ENCODE measurements at regions not wholly inside any gene's neighbourhood (a gene's known extent, or its start where the extent isn't known, plus 50 kb on each side); places are given as distances from the start of the nearest gene placed in this dataset.

GRCh38 chr1:191993549-191993948 lies 164.7 kb upstream of the RGS18 start:
- TF ChIP-seq, protein P1, sequence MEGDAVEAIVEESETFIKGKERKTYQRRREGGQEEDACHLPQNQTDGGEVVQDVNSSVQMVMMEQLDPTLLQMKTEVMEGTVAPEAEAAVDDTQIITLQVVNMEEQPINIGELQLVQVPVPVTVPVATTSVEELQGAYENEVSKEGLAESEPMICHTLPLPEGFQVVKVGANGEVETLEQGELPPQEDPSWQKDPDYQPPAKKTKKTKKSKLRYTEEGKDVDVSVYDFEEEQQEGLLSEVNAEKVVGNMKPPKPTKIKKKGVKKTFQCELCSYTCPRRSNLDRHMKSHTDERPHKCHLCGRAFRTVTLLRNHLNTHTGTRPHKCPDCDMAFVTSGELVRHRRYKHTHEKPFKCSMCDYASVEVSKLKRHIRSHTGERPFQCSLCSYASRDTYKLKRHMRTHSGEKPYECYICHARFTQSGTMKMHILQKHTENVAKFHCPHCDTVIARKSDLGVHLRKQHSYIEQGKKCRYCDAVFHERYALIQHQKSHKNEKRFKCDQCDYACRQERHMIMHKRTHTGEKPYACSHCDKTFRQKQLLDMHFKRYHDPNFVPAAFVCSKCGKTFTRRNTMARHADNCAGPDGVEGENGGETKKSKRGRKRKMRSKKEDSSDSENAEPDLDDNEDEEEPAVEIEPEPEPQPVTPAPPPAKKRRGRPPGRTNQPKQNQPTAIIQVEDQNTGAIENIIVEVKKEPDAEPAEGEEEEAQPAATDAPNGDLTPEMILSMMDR (IDR thresholded peaks at IDR 0.05): no peak
- TF ChIP-seq NFE2L1 (CRISPR knock-in tag; IDR thresholded peaks at IDR 0.05) (no peak), TEAD4 (CRISPR knock-in tag; IDR thresholded peaks at IDR 0.05) (no peak), JAZF1 (CRISPR knock-in tag; IDR thresholded peaks at IDR 0.05) (no peak), ZNF121 (CRISPR knock-in tag; IDR thresholded peaks at IDR 0.05) (no peak), FOXP4 (CRISPR knock-in tag; IDR thresholded peaks at IDR 0.05) (no peak), MAX (CRISPR knock-in tag; IDR thresholded peaks at IDR 0.05) (no peak), GRHL2 (CRISPR knock-in tag; IDR thresholded peaks at IDR 0.05; ENCODE audit: insufficient replicate concordance, severe bottlenecking) (no peak), ZNF512 (CRISPR knock-in tag; IDR thresholded peaks at IDR 0.05; ENCODE audit: borderline replicate concordance) (no peak)
- TF ChIP-seq, protein P2, sequence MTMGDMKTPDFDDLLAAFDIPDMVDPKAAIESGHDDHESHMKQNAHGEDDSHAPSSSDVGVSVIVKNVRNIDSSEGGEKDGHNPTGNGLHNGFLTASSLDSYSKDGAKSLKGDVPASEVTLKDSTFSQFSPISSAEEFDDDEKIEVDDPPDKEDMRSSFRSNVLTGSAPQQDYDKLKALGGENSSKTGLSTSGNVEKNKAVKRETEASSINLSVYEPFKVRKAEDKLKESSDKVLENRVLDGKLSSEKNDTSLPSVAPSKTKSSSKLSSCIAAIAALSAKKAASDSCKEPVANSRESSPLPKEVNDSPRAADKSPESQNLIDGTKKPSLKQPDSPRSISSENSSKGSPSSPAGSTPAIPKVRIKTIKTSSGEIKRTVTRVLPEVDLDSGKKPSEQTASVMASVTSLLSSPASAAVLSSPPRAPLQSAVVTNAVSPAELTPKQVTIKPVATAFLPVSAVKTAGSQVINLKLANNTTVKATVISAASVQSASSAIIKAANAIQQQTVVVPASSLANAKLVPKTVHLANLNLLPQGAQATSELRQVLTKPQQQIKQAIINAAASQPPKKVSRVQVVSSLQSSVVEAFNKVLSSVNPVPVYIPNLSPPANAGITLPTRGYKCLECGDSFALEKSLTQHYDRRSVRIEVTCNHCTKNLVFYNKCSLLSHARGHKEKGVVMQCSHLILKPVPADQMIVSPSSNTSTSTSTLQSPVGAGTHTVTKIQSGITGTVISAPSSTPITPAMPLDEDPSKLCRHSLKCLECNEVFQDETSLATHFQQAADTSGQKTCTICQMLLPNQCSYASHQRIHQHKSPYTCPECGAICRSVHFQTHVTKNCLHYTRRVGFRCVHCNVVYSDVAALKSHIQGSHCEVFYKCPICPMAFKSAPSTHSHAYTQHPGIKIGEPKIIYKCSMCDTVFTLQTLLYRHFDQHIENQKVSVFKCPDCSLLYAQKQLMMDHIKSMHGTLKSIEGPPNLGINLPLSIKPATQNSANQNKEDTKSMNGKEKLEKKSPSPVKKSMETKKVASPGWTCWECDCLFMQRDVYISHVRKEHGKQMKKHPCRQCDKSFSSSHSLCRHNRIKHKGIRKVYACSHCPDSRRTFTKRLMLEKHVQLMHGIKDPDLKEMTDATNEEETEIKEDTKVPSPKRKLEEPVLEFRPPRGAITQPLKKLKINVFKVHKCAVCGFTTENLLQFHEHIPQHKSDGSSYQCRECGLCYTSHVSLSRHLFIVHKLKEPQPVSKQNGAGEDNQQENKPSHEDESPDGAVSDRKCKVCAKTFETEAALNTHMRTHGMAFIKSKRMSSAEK (CRISPR knock-in tag; IDR thresholded peaks at IDR 0.05; ENCODE audit: borderline replicate concordance): no peak
- TF ChIP-seq, protein P3, sequence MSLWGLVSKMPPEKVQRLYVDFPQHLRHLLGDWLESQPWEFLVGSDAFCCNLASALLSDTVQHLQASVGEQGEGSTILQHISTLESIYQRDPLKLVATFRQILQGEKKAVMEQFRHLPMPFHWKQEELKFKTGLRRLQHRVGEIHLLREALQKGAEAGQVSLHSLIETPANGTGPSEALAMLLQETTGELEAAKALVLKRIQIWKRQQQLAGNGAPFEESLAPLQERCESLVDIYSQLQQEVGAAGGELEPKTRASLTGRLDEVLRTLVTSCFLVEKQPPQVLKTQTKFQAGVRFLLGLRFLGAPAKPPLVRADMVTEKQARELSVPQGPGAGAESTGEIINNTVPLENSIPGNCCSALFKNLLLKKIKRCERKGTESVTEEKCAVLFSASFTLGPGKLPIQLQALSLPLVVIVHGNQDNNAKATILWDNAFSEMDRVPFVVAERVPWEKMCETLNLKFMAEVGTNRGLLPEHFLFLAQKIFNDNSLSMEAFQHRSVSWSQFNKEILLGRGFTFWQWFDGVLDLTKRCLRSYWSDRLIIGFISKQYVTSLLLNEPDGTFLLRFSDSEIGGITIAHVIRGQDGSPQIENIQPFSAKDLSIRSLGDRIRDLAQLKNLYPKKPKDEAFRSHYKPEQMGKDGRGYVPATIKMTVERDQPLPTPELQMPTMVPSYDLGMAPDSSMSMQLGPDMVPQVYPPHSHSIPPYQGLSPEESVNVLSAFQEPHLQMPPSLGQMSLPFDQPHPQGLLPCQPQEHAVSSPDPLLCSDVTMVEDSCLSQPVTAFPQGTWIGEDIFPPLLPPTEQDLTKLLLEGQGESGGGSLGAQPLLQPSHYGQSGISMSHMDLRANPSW (CRISPR knock-in tag; conservative IDR thresholded peaks at IDR 0.05; ENCODE audit: low read depth): no peak
- TF ChIP-seq, protein P4, sequence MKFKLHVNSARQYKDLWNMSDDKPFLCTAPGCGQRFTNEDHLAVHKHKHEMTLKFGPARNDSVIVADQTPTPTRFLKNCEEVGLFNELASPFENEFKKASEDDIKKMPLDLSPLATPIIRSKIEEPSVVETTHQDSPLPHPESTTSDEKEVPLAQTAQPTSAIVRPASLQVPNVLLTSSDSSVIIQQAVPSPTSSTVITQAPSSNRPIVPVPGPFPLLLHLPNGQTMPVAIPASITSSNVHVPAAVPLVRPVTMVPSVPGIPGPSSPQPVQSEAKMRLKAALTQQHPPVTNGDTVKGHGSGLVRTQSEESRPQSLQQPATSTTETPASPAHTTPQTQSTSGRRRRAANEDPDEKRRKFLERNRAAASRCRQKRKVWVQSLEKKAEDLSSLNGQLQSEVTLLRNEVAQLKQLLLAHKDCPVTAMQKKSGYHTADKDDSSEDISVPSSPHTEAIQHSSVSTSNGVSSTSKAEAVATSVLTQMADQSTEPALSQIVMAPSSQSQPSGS (CRISPR knock-in tag; IDR thresholded peaks at IDR 0.05; ENCODE audit: borderline replicate concordance, low read depth): no peak
- TF ChIP-seq, protein P5, sequence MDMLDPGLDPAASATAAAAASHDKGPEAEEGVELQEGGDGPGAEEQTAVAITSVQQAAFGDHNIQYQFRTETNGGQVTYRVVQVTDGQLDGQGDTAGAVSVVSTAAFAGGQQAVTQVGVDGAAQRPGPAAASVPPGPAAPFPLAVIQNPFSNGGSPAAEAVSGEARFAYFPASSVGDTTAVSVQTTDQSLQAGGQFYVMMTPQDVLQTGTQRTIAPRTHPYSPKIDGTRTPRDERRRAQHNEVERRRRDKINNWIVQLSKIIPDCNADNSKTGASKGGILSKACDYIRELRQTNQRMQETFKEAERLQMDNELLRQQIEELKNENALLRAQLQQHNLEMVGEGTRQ (CRISPR knock-in tag; IDR thresholded peaks at IDR 0.05): no peak
- TF ChIP-seq, protein P6, sequence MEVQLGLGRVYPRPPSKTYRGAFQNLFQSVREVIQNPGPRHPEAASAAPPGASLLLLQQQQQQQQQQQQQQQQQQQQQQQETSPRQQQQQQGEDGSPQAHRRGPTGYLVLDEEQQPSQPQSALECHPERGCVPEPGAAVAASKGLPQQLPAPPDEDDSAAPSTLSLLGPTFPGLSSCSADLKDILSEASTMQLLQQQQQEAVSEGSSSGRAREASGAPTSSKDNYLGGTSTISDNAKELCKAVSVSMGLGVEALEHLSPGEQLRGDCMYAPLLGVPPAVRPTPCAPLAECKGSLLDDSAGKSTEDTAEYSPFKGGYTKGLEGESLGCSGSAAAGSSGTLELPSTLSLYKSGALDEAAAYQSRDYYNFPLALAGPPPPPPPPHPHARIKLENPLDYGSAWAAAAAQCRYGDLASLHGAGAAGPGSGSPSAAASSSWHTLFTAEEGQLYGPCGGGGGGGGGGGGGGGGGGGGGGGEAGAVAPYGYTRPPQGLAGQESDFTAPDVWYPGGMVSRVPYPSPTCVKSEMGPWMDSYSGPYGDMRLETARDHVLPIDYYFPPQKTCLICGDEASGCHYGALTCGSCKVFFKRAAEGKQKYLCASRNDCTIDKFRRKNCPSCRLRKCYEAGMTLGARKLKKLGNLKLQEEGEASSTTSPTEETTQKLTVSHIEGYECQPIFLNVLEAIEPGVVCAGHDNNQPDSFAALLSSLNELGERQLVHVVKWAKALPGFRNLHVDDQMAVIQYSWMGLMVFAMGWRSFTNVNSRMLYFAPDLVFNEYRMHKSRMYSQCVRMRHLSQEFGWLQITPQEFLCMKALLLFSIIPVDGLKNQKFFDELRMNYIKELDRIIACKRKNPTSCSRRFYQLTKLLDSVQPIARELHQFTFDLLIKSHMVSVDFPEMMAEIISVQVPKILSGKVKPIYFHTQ (CRISPR knock-in tag; IDR thresholded peaks at IDR 0.05): no peak
